AG20443 (cell line): ENCODE measurements at regions not wholly inside any gene's neighbourhood (a gene's known extent, or its start where the extent isn't known, plus 50 kb on each side); places are given as distances from the start of the nearest gene placed in this dataset.
"Not testable (repeated sequence)": the region's sequence is repeated elsewhere in the genome, so short reads cannot be mapped to it uniquely, and the experiment has no call there.

ENCODE experiments used
- DNase-seq: peaks from one replicate; pipeline ENCODE4 v3.0.0; 2012; ENCODE audit warnings: low spot score, mixed read lengths

DNA sequence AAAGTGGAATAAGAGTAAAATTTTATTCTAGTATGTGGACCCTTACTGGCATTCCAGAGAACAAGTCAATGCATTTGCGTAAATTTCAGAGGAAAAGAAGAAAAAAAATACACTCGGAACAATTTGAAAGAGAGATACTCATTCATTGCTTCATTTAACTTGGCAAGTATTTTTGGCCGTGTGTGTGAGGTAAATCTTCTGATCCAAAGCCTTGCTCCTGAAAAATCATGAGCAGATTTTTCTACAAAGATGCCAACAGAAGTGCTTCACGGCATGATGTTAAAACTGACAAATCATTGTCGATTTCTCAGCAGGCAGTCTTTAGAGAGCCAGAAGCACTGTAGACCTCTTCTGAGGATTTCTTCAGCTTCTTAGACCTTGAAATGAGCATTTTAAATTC is 194.0 kb downstream of the COX18 start:
- DNase-seq = no peak

DNA sequence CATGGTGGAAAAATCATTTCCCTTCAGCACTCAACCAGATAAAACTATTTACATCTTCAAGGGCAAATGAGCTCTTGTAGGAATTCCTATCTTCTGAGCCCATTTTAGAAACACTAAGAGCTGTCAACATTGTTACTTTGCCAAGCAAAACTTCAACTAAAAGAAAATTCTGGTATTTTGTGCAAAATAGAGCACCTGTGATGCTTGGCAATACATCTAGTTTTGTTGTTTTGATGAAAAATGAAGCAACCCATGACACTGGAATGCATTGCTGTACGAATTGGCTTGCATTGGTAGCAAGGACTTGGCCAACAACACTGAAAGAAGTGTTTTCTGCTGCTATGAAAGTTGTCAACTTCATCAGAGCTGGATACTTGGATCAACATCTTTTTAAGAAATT is 194.4 kb downstream of the COX18 start:
- DNase-seq = no peak

DNA sequence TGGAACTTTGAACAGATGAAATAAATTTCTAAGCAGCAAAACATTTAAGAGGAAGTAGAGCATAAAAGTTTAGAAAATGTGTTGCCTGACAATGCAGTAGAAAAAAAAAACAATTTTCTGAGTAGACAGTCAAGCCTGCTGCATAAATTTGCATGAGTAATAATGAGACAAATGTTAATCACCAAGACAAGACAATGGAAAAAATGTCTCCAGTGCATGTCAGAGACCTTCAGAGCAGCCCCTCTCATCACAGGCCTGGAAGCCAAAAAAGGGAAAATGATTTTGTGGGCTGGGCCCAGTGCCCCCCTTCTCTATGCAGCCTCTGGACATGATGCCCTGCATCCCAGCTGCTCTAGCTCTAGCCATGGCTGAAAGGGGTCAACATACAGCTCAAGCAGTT is 204.6 kb downstream of the COX18 start:
- no peak for DNase-seq

DNA sequence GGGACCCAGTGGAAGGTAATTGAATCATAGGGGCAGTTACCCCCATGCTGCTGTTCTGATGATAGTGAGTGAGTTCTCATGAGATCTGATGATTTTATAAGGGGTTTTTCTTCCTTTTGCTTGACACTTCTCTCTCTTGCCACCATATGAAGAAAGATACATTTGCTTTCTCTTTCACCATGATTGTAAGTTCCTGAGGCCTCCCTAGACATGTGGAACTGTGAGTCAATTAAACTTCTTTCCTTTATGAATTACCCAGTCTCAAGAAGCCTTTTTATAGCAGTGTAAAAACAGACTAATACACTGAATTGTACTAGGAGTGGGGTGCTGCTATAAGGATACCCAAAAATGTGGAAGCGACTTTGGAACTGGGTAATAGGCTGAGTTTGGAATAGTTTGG is 205.2 kb downstream of the COX18 start:
- DNase-seq = not testable (repeated sequence)

DNA sequence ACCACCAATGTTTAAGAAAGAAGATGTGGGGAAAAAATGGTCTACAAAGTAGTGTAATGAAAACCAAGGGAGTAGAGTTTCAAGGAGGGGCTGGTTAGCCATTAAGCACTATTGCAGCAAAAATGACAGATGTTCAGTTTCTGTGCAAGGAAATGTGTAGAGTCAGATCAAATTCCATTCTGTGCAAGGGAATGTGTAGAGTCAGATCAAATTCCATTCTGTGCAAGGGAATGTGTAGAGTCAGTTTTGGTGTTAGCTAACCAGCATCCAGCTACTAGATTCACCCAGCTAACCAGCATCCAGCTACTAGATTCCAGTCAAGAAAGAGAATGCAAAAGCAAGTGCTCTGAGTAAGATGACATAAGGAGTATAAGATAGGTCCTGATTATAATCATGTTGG is 208.8 kb downstream of the COX18 start:
- DNase-seq = no peak

DNA sequence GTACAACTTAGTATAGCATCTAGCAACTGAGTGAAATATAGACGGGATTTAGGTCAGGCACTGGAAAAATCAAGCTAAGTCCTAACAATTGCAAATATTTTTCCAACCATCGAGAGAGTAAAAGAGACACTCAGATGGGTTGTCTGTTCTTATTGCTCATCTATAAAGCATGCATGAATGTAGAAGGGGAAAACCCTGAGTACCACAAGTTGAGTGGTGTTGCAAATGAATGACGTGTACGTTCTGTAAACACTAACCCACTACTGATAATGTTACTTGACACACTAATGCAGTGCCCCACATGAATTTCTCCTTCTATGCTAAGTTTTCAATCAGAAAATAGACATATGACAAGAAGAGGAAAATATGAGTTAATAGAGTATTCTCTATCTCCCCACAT is 211.2 kb downstream of the COX18 start:
- DNase-seq = peak; percentile 61

DNA sequence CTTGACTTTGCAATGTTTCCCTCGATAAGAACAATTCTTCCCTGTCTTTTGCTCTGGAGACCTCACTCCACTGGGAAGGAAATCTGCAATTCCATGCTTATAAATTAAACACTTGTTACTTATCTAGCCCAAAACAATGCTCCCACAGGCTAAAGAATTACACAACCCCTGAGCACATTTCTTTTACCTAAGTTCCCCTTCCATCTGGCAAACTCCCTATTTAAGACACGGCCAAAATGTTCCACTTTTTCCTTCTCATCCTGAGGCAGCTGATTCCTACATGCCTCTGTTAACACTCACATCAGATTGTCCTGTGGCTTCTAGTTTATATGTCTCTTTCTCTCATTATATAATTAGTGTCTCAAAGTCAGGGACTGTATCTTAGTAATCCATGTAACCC is 211.7 kb downstream of the COX18 start:
- DNase-seq = no peak

DNA sequence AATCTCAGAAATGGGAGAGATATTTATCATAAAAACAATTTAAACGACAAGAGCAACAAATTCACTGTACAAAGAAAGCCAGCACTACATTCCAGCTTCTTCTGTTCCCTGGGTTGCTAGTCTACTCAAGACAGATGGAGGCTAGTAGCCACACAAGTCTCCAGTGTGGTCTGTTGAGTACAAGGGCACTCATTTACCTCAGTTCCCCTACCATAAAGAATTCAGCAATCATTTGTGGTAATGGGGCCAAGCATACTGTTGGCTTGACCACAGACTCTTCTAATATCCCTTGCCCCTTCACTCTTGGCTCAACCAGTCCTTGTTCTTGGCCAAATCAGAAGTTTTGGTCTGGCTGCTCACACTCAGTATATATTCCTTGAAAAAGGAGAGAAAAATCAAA is 212.3 kb downstream of the COX18 start:
- DNase-seq = no peak

DNA sequence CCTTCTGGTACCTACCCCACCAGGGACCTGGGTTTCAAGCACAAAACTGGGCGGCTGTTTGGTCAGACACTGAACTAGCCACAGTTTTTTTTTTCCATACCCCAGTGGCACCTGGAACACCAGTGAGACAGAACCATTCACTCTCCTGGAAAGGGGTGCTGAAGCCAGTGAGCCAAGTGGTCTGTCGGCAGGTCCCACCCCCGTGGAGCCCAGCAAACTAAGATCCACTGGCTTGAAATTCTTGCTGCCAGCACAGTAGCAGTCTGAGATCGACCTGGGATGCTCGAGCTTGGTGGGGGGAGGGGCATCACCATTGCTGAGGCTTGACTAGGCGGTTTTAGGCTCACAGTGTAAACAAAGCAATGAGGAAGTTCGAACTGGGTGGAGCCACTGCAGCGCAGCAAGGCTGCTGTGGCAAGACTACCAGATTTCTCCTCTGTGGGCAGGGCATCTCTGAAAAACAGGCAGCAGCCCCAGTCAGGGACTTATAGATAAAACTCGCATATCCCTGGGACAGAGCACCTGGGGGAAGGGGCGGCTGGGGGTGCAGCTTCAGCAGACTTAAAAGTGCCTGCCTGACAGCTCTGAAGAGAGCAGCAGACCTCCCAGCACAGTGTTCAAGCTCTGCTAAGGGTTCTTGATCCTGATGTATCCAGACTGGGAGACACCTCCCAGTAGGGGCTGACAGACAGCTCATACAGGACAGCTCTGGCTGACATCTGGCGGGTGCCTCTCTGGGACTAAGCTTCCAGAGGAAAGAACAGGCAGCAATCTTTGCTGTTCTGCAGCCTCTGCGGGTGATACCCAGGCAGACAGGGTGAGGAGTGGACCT is 223.0 kb downstream of the COX18 start:
- DNase-seq = no peak

DNA sequence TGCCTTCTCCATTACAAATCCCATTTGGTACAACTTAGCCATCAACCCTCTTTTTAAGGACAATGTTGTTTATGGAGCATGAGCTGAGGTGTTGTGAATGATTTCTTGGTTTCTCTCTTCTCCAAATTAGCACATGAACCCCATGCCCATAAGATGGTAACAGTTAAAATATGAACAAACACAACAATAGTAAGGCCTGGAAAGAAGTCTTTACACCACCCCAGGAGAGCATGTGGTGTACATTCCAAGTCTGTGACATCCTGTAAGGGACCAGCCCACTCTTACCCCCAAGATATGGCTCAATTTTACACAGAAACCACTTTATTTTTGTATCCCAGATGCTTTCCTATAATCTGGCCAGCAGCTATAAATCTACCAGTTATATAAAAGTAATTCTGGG is 226.1 kb downstream of the COX18 start:
- peak; percentile 73 for DNase-seq

DNA sequence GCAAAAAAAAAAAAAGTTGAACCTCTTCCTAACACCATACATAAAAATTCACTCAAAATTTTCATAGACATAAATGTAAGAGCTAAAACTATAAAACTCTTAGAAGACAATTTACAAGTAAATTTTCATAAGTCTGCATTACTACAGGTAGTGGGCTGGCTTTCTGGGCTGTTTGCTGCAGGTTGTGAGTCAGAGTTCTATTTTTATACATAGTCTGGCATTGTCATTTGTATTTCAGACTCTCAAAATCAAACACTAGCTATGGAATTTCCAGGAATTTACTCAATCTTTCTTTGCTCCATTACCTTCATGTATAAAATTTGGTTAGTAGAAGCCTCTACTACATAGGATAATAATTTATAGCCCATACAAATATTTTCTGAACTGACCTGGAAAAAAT is 227.2 kb downstream of the COX18 start:
- DNase-seq = no peak

DNA sequence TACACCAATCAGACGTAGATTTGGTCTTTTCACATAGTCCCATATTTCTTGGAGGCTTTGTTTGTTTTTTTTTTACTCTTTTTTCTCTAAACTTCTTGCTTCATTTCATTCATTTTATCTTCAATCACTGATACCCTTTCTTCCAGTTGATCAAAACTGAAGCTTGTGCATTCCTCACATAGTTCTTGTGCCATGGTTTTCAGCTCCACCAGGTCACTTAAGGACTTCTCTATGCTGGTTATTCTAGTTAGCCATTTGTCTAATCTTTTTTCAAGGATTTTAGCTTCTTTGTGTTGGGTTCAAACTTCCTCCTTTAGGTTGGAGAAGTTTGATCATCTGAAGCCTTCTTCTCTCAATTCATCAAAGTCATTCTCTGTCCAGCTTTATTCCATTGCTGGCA is 229.3 kb downstream of the COX18 start:
- DNase-seq = not testable (repeated sequence)

DNA sequence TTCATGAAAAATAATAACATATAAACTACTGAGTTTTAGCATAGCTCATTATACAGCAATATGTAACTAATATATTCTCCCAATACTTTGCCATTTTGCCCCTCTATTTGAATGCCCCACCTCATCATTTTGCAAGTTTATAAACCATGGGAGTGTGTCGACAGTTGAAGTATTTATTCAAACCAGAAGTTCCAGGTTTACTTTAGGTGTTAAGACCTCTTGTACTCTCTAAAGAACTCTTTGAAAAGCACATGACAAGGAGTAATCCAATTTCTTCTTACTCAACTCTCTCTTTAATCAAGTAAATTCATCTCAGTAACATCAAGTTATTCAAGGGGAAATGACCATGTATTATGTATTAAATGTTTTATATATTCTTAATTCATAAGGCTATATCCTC is 240.7 kb downstream of the COX18 start:
- DNase-seq = no peak

DNA sequence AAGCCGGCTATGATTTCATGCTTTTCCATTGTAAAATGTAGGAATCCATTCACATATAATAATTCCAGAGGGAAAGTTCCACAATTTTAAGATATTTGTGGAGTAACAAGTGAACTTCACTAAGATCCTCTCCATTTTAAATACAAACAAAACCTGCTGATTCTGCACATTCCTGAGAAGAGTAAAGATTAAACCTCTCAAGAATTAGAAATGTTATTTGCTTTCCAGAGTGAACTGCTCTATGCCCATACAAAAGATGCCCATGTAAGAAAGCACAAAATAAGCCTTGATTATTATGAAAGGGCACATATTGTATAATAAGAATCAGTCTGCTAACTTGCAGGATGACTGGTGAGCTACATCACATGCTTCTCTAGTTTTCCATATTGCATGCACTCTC is 241.5 kb downstream of the COX18 start:
- DNase-seq = no peak

DNA sequence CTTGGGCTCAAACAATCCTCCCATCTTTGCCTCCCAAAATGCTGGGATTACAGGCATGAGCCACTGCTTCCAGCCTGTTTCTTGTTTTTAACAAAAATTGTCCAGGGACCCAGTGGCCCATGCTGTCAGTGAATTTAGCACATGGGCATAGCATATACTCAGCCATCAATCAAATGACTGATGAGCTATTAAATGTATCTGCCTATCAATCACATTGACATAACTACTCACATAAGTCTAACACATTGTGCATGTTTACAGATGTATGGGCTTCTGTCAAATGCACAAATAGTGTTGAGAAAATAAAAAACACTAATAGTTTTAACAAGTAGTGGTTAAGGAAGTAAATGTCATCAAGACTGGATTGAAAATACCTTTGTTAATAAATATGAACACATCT is 249.4 kb downstream of the COX18 start:
- DNase-seq = no peak

DNA sequence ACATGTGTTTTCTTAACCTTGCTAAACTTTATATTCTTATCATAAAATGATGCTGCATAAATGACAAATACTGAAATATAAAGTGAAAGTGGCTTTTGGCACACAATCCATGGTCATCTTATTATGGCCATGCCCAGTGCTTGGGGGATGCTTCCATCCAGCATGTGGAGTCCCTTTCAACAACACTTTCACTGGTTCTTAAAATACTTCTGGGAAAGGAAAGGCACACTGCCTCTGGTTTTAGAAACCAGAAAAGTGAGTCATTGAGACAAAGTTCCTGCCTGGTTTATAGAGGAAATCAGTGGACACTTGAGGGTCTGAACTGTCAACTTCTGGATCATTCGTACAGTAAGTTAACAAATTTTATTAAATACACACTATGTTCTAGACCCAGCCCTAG is 248.0 kb upstream of the ADAMTS3 start:
- DNase-seq = peak; percentile 44

DNA sequence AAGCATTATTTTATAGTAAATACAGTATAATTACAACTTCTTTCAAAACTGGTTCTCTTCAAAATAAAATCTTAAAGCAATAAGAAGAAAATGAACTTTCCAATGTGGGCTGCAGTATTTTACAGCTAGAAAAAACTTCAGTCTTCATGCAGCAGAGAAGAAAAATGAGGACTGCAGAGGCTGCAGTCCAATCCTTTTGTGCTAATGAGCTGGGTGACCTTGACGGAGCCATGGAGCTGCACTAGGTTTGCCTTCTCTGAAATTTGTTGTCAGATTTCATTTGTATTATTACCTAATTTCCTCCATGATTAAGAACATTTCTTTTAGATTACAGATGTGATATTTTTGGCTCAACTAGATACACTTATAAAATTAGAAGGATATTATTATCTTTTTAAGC is 245.2 kb upstream of the ADAMTS3 start:
- DNase-seq = no peak

DNA sequence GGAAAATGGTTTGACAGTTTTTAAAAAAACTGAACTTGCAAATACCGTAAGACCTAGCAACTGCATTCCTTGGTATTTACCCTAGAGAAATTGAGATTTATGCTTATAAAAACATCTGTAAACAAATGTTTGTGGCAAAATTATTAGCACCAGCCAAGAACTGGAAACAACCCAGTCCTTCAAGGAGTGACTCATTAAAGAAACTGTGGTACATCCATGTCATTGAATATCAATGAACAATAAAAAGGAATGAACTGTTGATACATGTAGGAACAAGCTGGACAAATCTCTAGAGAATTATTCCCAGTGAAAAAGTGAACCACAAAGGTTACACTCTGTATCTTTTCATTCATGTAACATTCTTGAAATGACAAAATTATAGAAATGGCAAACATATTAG is 240.2 kb upstream of the ADAMTS3 start:
- DNase-seq = no peak

DNA sequence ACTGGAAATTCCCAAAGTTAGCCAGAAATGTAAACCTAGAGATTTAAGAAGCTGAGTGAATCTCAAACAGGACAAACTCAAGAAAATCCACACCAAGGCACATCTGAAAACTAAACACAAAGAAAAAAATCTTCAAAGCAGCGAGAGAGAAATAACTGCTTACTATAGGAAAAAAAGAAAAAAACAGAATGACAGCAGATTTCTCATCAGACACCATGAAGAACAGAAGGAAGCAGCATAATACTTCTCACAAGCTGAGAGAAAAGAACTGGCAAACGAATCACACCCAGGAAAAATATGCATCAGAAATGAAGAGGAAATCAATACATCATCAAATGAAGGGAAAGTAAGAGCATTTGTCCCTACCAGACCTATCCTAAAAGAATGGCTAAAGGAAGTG is 236.3 kb upstream of the ADAMTS3 start:
- no peak for DNase-seq

DNA sequence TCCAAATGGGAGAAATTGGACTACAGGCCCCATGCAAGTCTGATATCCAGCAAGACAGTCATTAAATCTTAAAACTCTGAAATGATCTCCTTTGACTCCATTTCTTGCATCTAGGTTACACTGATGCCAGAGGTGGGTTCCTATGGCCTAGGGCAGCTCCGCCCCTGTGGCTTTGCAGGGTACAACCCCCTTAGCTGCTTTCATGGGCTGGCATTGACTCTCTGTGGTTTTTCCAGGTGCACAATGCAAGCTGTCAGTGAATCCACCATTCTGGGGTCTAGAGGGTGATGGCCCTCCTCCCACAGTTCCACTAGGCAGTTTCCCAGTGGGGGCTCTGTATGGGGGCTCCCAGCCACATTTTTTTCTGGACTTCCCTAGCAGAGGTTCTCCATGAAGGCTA is 228.5 kb upstream of the ADAMTS3 start:
- no peak for DNase-seq

DNA sequence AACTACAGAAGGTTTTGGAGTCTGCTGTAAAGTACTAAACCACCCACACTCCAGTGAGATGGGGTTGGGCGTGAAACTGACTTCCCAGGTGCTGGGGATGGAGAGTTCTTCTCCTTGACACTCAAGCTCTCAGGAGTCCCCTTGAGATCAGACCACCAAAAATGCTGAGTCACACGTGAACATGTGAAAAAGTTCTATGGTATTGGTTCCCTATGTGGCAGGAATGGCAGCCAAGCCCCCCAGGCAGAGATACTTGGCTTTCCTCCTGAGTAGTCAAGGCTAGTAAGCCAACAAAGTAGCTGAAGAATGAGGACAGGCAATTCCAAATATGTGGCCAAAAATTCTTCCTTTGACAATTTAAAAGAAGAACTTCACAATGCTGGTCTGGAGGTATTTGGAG is 222.0 kb upstream of the ADAMTS3 start:
- DNase-seq = no peak

DNA sequence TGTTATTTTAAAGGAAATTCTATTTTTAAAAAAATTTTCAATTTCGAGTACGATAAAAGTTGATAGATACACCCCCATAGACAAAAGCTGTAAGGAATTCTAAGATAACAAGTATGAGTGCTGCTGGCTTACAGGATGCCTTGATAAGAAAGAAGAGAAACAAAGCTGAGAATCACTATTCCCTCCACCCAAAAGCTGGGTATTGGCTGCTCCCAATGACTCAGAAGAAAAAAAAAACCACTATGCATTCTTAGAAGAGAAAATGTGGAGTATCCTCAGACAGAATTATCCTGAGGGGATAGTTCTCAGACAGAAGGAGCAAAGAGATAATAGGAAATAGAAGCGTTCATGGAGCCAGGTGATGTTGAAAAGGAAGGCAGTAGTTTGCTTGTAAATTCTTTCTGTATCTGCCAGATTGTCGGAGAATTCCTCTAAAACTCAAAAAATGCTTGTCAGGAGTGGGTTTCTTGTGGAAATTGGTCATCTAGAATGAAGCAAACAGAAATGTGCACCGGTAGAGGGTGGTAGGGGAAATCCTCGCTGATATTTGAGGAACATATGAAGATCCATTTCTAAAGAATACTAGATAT is 217.5 kb upstream of the ADAMTS3 start:
- no peak for DNase-seq

DNA sequence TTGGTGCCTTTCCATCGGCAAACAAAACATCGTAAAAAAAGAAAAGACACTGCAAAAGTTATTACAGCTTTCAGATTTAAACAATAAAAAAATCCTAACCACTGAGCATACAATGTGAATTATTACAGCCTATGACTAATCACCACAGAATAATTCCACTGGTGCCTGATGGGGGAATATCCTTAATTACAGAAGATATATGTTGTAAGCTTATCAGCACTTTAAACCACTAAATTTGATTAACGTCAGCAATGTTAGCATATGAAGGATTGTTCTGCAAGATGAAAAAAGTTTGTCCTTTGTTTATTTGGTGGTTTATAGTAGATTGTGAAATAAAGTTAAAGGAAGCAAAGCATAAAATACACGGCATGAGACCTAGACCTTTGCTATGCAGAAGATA is 210.2 kb upstream of the ADAMTS3 start:
- peak; percentile 37 for DNase-seq

DNA sequence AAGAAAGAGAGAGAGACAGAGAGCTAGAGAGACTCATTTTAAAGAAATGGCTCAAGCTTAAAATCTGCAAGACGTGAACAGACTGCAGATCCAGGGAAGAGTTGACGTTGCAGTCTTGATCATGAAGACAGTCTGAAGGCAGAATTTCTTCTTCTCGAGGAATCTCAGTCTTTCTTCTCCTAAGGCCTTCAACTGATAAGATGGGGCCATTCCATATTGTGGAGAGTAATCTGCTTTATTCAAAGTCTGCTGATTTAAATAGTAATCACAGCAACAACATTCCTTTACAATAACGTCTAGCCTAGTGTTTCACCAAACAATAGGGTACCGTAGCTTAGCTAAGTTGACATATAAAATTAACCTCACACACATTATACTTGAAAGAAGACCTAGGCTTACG is 208.4 kb upstream of the ADAMTS3 start:
- no peak for DNase-seq
